HG03378 (cell line): ENCODE measurements at regions not wholly inside any gene's neighbourhood (a gene's known extent, or its start where the extent isn't known, plus 50 kb on each side); places are given as distances from the start of the nearest gene placed in this dataset.
"Not testable (repeated sequence)": the region's sequence is repeated elsewhere in the genome, so short reads cannot be mapped to it uniquely, and the experiment has no call there.

Experiments used
- ATAC-seq: cut with Tn5 transposase; IDR thresholded peaks from one replicate; pipeline ENCODE4 v1.9.1; 2021; ENCODE audit warnings: mild to moderate bottlenecking, moderate library complexity; ENCODE audit not compliant: unreplicated experiment

DNA sequence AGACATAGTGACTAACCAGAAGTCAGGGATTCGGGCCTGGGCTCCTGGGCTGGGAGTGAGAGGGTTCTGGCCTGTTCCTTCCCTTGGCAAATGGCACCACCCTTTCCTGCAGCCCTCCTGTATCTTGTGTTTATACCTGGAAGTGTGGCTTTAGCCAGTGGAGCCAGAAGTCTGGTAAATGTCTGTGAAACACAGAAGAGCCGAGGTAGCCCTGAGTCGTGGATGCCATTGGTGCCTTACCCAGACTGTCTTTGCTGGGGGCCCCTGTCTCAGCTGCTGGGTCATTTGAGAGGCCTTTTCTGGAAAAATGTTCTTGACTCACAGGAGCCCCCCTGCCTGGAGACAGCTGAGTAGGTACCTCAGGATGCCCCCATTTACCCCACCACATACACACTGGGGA is 95.7 kb upstream of the BASP1 start:
- ATAC-seq: no peak

DNA sequence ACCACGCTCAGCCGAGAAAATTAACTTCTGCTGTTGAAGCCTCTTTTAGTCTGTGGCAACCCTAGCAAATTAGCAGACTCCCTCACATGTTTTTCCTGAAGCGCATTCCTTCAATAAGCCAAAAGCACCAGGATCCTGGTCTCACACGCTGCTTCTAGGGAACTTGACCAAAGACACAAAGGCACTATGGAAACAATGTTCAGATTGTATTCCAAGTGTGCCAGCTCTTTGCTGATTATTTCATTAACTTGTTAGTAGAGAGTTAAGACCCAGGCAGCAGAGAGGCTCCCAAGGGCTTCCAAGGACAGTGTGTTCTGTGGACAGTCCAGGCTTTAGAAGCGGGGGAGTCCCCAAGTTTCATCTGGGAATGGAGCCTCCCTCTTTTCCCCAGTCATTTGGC is 94.4 kb upstream of the BASP1 start:
- ATAC-seq: no peak

GRCh38 chr5:17123773-17124172 is 93.7 kb upstream of the BASP1 start:
- ATAC-seq: not testable (repeated sequence)

GRCh38 chr5:17127743-17128231 is 89.6 kb upstream of the BASP1 start:
- ATAC-seq: no peak

DNA sequence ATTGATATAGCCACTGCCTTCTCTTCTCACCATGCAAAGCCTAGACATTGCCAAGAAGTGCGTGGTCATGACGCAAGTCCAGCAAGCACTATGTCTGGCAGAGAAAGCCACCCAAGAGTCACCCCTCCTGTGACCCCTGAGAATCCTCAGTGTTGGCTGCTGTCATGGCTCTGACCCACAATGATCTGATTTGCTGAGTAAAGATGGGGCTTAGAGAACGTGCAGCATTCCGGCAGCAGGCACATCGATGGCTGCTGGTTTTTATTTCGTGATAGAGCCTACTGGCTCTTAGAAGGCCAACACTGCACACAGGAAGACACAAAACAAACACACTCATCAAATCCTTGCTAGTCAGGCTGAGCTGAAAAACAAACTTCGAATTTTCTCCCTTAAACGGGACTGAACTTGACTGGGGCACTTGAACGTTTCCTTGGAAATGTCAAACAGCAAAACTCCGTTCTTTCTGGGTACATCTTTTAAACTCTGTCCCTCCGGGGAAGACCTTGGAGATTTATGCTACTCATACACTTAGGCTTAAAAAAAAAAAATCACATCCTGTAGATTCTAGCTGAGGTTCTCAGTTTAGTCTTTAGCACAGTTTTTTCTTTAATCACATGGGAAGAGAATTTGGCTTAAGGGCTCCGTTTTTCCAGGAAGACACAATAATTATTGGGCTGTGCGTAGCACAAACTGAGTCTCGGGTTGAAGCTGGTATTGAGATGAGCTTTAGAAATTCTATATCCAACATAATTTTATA is 88.2 kb upstream of the BASP1 start:
- no peak for ATAC-seq

DNA sequence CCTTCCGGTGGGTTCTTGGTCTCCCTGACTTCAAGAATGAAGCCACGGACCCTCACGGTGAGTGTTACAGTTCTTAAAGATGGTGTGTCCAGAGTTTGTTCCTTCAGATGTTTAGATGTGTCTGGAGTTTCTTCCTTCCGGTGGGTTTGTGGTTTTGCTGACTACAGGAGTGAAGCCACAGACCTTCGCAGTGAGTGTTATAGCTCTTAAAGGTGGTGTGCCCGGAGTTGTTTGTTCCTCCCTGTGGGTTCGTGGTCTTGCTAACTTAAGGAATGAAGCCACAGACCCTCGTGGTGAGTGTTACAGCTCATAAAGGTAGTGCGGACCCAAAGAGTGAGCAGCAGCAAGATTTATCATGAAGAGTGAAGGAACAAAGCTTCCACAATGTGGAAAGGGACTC is 87.1 kb upstream of the BASP1 start:
- not testable (repeated sequence) for ATAC-seq

- ATAC-seq: peak; percentile 72
Observed at GRCh38 chr5:17132444-17133083, 84.9 kb upstream of the BASP1 start.

GRCh38 chr5:17135050-17135449 is 82.4 kb upstream of the BASP1 start:
- ATAC-seq: no peak

GRCh38 chr5:17143335-17143734 is 74.1 kb upstream of the BASP1 start:
- ATAC-seq: no peak

GRCh38 chr5:17146280-17146841 is 71.1 kb upstream of the BASP1 start:
- no peak for ATAC-seq

DNA sequence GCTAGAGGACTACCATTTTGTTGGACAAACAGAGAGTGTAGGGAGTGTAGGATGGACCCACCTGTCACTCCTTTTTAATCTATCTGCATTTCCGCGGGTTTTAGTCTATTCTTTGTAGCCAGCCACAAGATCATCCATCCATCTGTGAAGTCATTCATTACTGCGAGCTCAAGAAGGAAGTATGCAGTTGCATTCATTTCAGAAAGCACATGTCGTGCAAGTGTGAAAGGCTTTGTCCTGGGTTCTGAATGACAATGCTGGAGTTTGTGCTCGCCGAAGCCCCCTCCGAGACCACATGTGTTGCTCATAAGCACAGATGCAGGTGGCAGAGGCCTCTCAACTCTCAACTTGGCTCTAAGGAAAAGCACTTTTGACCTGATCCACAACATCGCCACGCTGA is 70.3 kb upstream of the BASP1 start:
- no peak for ATAC-seq

- no peak for ATAC-seq
Observed at GRCh38 chr5:17147617-17148016, 69.8 kb upstream of the BASP1 start.

GRCh38 chr5:17148481-17148880 is 69.0 kb upstream of the BASP1 start:
- no peak for ATAC-seq

GRCh38 chr5:17149786-17150185 is 67.6 kb upstream of the BASP1 start:
- ATAC-seq: no peak

- no peak for ATAC-seq
Observed at GRCh38 chr5:17150531-17150930, 66.9 kb upstream of the BASP1 start.

GRCh38 chr5:17151686-17152085 is 65.7 kb upstream of the BASP1 start:
- ATAC-seq: no peak

DNA sequence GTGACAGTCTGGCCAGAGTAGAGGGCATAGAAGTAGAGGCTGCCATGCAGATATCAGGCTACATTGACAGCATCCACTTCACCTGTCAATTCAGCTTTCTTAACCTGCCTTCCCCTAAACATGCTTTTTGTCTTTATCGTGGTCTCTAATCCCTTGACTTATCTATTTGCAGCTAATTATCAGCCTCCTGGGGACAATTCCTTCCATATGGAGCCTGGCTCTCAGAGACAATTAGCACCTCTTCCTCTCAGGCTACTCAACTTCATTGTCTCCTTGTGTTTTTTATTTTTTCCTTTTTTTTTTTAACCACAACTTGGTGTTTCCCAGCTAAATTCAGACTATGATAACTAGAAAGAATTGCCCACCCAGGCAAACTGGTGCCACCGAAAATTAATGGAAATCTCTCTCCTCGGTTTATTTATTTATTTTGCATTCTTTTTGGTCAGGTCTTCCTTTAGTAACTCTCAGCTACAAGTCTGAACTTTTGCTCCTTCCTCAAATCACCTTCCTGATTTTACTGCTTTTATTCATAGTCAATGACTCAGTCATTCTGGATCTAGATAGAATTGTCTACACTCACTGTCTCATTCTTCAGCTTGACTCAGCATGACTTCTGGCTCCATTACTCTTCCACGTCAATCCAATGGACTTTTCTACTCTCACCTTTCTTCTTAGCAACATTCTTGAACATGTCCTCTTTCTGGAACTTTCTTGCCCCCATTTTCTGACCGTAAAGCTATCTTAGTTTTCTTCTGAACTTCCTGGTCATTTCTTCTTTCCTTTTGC is 63.0 kb upstream of the BASP1 start:
- no peak for ATAC-seq

- no peak for ATAC-seq
Observed at GRCh38 chr5:17156463-17156862, 61.0 kb upstream of the BASP1 start.

DNA sequence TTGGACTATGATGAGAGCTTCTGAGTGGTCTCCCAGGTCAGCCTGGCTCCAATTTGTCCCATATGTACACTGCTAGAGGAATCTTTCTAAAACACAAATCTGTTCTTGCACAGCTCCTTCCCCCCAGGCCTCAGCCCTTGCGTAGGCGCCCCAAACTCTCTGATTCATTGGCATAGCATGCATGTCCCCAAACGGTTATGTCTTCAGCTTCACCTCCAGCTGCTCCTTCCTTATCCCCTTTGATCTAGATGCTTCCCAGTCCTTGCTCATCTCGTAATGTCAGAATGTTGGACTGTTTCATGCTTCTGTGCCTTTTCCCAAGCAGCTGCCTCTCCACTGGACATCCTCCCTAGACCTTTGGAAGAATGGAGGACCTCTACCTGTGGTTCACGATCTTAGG is 60.1 kb upstream of the BASP1 start:
- ATAC-seq: no peak

DNA sequence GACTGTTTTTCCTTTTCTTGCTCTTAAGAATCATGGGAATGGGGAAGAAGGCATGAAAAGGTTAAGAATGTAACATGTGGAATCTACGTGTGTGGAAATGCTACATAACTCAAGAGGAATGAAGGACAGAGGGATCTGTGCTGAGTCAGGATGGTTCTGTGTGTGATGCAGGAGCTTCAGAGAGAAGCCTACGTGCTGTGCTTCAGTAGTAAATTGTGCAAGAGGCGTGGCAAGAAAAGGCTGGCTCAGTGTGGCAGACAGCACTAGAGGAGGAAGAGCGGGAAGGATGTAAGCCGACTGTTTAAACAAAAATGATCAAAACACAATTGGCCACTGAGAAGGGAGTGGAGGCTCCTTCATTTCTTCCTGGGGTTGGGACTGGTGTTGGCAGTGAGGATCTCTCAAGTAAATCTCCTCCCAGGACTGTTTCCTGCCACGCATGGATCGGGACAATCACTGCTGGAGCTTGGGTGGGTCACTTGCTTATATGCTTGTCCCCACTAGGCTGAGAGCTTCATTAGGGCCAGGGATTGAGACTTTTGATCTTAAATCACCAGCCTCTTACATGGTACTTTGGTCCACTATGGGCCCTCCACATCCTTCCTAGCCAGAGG is 59.4 kb upstream of the BASP1 start:
- no peak for ATAC-seq

- no peak for ATAC-seq
Observed at GRCh38 chr5:17160756-17161040, 56.7 kb upstream of the BASP1 start.
